ENCODE measurements at regions not wholly inside any gene's neighbourhood (a gene's known extent, or its start where the extent isn't known, plus 50 kb on each side); places are given as distances from the start of the nearest gene placed in this dataset.
"Not testable (repeated sequence)": the region's sequence is repeated elsewhere in the genome, so short reads cannot be mapped to it uniquely, and the experiment has no call there.

GRCh38 chr3:82618594-82618993, 857.1 kb upstream of the GBE1 start:
- DNase-seq (ENCODE audit: low spot score): no peak

GRCh38 chr3:82610236-82610635, 848.8 kb upstream of the GBE1 start:
- no peak for DNase-seq (ENCODE audit: low spot score)

- no peak for DNase-seq (ENCODE audit: low spot score)
Observed at GRCh38 chr3:82607391-82607790, 845.9 kb upstream of the GBE1 start.

GRCh38 chr3:82596805-82597204, 835.4 kb upstream of the GBE1 start:
- no peak for DNase-seq (ENCODE audit: low spot score)

GRCh38 chr3:82595530-82595929, 834.1 kb upstream of the GBE1 start:
- no peak for DNase-seq (ENCODE audit: low spot score)

- DNase-seq (ENCODE audit: low spot score): no peak
Observed at GRCh38 chr3:82587174-82587573, 825.7 kb upstream of the GBE1 start.

- DNase-seq (ENCODE audit: low spot score): no peak
Observed at GRCh38 chr3:82586414-82586813, 825.0 kb upstream of the GBE1 start.

GRCh38 chr3:82586002-82586401, 824.6 kb upstream of the GBE1 start:
- not testable (repeated sequence) for DNase-seq (ENCODE audit: low spot score)

GRCh38 chr3:82585591-82585990, 824.1 kb upstream of the GBE1 start:
- DNase-seq (ENCODE audit: low spot score): not testable (repeated sequence)

GRCh38 chr3:82584861-82585260, 823.4 kb upstream of the GBE1 start:
- not testable (repeated sequence) for DNase-seq (ENCODE audit: low spot score)

GRCh38 chr3:82584415-82584814, 823.0 kb upstream of the GBE1 start:
- not testable (repeated sequence) for DNase-seq (ENCODE audit: low spot score)

- no peak for DNase-seq (ENCODE audit: low spot score)
Observed at GRCh38 chr3:82581350-82581749, 819.9 kb upstream of the GBE1 start.

GRCh38 chr3:82572721-82573120, 811.3 kb upstream of the GBE1 start:
- no peak for DNase-seq (ENCODE audit: low spot score)

- DNase-seq (ENCODE audit: low spot score): no peak
Observed at GRCh38 chr3:82568776-82569338, 807.4 kb upstream of the GBE1 start.

GRCh38 chr3:82567029-82567600, 805.7 kb upstream of the GBE1 start:
- DNase-seq (ENCODE audit: low spot score): no peak

GRCh38 chr3:82562896-82563295, 801.5 kb upstream of the GBE1 start:
- no peak for DNase-seq (ENCODE audit: low spot score)

GRCh38 chr3:82561784-82562183, 800.3 kb upstream of the GBE1 start:
- DNase-seq (ENCODE audit: low spot score): no peak

GRCh38 chr3:82558081-82558480, 796.6 kb upstream of the GBE1 start:
- no peak for DNase-seq (ENCODE audit: low spot score)

GRCh38 chr3:82556113-82556512, 794.7 kb upstream of the GBE1 start:
- no peak for DNase-seq (ENCODE audit: low spot score)

GRCh38 chr3:82542556-82542955, 781.1 kb upstream of the GBE1 start:
- not testable (repeated sequence) for DNase-seq (ENCODE audit: low spot score)

GRCh38 chr3:82521657-82522056, 760.2 kb upstream of the GBE1 start:
- DNase-seq (ENCODE audit: low spot score): no peak

GRCh38 chr3:82520846-82521245, 759.4 kb upstream of the GBE1 start:
- DNase-seq (ENCODE audit: low spot score): no peak

GRCh38 chr3:82509951-82510603, 748.6 kb upstream of the GBE1 start:
- DNase-seq (ENCODE audit: low spot score): no peak

All from HT-29 (cell line).